ENCODE measurements at regions not wholly inside any gene's neighbourhood (a gene's known extent, or its start where the extent isn't known, plus 50 kb on each side); places are given as distances from the start of the nearest gene placed in this dataset.

DNA sequence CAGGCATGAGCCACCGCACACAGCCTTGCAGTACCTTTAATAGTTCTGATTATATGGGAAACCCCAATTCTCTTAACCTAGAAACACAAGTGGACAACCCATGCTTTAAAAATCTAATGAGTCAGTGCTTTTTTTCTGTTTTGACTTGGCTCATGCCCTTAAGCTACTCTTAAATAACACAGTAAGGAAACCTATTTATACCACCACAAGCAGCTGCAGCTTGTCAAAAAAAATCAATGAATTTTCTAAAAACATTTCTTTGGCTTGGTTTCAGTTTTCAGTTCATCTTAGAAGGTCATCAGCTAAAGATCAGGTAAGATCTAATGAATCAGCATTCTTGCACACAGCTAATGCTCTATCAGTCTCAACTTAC lies 124.1 kb upstream of the DST start:
- no peak for DNase-seq (ENCODE audit: low spot score)

DNA sequence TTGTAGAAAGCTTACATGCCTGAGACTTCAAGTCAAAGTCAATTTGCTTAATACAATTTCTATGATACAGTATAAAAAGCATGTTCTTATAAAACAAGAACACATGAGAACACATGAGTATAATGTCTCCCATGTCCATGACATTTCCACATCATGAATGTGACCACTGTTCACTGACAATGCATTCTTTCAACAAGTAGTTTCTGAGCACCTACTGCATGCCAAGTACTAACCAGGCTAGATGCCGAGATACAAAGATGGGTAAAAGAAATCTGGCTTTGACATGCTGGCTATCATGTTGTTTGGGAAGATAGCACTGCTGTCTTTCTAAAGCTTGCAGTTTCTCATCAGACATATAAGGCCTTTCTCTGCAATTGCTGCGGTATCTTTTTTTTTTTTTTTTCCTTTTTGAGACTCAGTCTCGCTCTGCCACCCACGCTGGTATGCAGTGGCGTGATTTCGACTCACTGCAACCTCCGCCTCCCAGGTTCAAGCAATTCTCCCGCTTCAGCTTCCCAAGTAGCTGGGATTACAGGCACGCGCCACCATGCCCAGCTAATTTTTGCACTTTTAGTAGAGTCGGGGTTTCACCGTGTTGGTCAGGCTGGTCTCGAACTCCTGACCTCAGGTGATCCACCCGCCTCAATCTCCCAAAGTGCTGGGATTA lies 123.6 kb upstream of the DST start:
- DNase-seq (ENCODE audit: low spot score): no peak

DNA sequence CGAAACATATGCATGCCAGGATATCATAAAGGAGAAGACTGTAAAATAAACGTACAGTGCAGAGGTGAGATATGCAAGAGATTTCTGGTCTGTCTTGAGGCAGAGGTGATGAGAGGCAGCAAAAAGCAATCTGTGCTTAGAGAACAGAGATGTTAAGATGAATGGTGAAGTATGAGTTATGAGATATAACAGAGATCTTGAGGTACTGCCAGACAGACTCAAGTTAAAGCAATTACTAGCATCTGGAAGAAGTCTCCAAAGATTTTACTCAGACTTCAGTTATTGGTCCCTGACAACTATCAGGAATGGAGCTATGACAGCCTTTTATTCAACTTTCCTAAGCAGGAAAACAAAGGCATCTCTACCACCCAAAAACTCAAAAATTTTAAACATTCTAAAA lies 122.8 kb upstream of the DST start:
- no peak for DNase-seq (ENCODE audit: low spot score)

DNA sequence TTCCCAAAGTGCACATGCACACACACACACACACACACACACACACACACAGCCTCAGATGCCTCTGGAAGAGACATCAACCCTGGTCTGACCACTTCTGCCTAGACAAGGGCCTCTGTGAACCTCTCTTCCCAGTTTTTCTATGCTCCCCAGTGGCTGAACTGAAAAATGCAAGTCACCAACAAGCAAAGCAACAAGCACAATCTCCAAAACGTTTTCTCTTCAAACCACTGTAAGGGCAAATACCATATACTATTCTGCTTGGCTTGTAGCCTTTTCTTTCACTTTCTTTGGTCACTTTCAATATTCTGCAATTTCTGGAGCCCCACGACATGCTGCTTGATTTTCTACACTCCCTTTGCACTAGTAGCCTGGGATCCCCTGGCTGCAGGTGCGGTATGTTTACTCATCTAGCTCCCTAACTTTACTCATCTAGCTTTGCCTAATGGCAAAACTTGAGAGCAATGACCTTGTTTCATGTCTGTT lies 121.4 kb upstream of the DST start:
- peak; percentile 83 for DNase-seq (ENCODE audit: low spot score)

DNA sequence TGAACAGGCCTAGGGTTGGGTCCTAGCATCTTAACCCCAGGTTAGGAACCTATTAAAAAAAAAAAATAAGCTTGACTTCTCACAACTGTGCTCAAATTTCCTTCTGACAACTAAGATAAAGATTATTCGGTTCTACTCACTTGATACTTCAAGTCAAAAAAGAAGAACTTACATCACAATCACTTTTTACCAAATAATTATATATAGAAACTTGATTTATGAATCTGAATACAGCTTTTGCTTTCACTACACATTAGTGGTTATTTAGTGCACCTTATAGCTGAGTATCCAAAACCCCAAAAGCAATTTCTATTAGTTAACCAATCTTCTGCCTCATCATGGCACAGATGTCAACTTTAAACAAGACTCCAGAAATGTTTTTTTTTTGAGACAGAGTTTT lies 119.0 kb upstream of the DST start:
- no peak for DNase-seq (ENCODE audit: low spot score)

DNA sequence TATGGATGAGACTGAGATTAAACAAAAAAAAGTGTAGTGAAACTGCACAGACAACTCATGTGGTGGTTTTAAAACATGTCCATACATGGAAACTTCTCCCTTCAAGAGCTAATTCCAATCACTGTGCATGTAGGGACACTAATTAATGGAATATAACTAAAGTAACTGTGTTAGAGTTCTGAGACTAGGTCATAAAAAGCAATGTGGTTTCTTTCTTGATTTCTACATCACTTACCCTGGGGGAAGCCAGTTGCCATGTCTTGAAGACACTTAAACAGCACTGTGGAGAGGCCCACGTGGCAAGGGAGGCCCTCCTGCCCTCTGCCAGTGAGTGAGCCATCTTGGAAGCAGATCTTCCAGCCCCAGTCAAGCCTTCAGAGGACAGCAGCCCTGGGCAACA lies 118.2 kb upstream of the DST start:
- no peak for DNase-seq (ENCODE audit: low spot score)

DNA sequence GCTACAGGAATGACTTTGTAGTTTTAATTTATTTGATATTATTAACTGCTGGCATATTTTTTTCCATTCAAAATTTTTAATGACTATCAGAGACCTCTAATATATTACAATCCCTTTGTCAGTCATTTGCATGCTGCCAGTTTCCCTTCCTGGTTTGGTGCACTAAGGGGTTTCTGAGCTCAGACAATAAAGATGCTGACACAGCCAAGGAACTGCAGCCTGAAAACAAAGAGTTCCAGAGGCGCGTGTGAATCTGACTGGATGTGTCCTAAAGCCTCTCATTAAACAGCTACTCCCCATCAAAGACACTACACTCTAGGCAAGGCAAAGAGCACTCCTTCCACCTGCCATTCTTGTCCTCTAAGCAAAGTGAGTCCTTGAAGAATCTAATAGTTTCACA lies 116.8 kb upstream of the DST start:
- DNase-seq (ENCODE audit: low spot score): peak; percentile 72

DNA sequence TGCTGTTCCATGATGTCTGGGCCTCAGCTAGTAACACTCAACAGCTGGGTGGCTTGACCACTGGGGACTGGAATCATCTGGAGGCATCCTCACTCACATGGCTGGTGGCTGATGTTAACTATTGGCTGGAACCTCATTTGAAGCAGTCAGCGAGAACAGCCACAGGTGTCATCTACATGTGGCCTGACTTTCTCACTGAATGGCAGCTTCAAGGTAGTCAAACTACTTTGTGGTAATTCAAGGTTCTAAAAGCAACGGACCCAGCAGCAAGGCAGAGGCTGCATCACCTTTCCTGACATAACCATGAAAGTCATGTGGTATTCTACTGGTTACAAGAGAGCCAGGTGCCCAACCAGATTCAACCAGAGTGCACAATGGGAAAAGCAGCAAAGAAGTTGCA lies 115.9 kb upstream of the DST start:
- no peak for DNase-seq (ENCODE audit: low spot score)

DNA sequence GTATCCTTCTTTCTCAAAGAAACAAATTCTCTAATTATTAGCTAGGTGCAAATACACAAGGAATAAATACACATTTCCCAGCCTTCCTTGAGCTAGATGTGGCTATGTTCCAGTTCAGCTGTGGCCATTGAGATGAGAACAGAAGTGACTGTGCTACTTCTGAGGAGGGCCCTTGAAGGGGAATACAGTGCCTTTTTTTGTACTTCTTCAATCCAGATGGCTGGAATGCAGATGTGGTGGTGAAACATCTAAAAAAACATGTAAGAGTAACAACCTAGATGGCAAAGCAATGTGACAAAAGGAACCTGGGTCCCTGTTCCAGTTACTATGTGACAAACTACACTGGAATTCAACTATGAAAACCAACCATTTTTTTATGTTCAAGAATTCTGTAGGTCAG lies 115.4 kb upstream of the DST start:
- DNase-seq (ENCODE audit: low spot score): peak; percentile 67

DNA sequence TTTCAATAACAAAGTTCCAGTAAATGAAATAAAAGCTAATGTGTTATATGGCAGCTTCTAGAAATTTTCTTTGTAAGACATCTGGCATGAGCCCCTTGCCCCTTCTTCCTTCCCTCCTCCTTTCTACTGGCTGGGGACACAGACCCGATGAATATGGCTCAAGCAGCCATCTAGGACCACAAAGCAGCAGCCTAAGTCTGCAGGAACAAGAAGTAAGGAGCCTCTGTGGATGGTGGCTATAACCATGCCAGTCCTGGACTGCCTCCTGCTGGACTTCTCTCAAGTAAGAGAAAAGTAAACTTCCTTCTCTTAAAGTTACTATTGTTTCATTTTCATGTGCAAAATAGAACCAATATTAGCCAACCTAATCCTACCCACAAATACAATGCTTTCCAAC lies 114.9 kb upstream of the DST start:
- peak; percentile 82 for DNase-seq (ENCODE audit: low spot score)

DNA sequence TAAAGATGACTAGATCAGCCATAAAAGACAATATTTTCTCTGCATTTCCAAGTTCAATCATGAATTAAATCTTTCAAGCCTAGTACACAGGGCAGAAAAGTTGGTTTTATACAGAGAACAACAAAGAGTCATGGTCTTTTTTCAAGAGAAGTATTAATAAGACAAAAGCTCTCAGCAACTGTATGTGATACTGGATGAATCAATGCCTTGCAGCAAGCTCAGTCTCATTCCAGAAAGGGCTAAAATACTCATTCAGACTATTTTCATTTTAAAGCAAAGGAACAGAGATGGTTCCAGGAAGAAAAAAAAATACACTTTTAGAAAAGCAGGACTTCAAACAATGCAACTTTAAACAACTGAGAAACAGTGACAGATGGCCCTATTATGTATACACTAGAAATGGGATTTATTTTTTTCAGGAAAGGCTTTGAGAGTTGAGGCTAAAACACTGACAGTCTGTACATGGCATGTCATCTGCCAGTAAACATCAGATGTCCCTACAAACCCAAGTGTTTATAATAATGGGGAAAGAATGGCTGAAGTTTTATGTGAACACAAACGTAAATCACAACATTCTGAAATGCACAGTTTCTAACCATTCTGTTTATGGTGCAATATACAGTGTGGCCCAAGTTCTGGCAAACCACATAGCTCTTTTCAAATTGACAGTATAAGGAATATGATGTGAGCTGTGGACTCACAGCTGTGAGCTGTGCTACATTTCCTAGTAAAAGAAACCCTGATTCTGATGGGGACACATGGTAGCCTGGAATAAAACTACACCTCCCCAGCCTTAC lies 114.3 kb upstream of the DST start:
- DNase-seq (ENCODE audit: low spot score): peak; percentile 48

DNA sequence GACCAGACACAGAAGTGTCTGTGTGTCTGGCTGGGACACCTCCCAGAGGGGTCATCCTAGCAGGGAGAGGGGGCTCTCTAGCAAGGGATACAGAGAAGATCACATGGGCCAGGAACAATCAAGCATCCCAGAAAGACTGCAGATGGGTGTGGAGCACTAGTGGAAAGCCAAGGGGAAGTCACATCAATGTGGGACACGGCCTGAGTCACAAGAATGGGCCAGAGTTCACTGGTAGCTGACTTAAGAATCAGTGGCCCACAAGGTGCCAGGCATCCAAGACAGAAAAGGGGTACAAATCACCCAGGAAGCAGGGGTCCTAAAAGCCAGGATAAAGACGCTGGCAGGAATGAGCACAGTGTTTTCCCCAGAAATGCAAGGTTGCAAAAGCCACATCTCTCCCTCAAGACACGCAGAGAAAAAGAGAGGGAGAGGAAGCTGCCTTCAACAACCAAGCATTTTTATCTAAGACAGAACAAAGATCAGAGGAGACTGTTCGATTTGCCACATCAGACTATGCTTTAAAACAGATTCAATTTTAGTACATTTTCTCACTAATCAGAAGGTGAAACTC lies 113.6 kb upstream of the DST start:
- DNase-seq (ENCODE audit: low spot score): peak; percentile 60

DNA sequence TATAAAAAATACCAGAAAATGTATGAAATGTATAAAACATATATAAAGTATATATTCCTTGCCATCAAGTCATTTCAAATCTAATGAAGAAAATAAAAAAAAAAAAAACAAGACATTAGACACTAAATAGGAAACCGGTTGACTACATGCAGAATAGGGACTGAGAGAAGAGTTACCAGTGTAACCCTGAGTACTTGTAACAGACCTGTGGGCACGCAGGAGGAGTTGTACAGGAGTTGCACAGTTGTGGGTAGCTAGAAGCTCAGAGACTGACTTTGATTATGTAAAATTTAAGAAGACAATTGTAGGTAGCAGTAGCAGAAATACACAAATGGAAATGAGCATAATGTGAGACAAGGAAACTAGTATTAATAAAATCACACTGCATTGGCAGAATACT lies 112.4 kb upstream of the DST start:
- no peak for DNase-seq (ENCODE audit: low spot score)

DNA sequence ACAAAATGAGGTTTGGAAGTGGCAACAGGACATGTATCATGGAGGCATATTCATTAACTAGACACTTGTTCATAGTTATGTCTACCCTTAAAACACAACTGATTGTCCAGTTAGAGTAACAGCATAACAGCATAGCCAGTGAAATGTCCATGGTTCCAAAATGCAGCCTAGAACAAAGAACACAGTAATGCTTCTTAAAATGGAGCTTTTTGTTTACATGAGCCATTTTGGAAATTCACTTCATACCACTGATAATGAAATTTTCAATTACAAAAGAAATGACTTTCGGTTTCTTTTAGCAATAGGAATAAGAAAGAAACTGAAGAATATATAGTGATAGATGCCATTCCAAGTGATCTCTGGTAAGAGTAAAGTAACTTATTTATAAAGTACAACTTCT lies 111.1 kb upstream of the DST start:
- DNase-seq (ENCODE audit: low spot score): peak; percentile 53

DNA sequence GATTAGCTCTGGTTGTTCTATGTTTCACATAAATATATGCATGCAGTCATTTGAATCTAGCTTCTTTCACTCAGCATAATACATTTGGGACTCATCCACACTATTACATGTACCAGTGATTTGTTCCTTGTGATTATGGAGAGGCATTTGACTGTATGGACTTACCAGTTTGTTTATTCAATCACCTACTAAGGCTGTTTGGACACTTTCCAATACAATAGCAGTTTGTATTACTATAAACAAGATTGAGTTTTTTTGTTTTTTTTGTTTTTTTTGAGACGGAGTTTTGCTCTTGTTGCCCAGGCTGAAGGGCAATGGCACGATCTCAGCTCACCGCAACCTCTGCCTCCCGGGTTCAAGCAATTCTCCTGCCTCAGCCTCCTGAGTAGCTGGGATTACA lies 109.8 kb upstream of the DST start:
- DNase-seq (ENCODE audit: low spot score): no peak

DNA sequence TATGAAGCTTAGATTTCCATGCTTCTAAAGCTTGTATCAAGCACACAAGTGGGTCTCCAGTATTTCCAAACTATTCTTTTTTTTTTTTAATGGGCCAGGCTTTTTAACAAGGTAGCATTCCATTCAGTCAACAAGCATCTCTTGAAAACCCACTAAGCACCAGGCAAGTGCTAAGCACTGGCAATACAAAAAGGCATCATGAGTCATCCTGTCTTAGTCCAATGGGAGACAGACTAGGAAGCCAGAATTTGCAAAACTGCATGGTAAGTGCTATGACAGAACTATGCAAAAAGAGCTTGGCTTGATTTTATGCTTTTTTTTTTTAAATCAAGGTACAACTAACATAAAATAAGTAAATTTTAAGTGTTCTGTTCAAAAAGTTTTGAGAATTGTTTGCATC lies 109.3 kb upstream of the DST start:
- DNase-seq (ENCODE audit: low spot score): no peak

DNA sequence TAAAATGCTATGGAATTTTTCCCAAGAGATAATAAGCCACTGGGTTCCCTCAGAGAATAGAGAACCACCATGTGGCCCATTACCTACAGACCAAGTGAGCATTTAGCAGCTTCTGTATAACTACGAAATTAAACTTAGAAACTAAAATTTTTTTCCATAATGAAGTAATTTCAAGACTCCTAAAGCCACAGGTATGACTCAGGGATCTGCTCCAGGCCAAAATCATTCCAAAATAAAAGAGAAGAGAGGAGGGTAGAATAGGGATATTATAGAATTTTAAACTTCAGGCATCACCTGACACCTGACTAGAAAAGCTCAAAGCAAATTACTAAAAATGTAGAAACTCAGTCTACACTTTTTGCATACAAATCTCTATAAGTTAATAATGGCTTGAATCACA lies 108.9 kb upstream of the DST start:
- DNase-seq (ENCODE audit: low spot score): no peak

DNA sequence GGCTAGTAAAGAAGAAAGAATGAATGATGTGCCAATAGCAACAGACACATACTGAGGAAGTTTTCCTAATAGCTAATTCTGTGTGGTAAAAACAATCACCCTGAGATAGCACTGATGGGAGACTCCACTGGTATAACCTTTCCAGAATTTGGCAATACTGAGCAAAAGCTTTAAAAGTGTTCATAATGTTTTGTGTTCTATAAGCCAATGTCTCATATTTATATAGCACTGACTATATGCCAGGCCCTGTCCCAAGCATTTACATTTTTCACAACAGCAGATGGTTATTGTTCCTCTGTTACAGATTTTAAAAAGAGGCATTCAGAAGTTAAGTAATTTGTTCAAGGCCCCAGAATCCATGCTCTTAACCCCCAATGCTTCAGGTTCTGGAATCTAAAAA lies 108.0 kb upstream of the DST start:
- DNase-seq (ENCODE audit: low spot score): no peak

DNA sequence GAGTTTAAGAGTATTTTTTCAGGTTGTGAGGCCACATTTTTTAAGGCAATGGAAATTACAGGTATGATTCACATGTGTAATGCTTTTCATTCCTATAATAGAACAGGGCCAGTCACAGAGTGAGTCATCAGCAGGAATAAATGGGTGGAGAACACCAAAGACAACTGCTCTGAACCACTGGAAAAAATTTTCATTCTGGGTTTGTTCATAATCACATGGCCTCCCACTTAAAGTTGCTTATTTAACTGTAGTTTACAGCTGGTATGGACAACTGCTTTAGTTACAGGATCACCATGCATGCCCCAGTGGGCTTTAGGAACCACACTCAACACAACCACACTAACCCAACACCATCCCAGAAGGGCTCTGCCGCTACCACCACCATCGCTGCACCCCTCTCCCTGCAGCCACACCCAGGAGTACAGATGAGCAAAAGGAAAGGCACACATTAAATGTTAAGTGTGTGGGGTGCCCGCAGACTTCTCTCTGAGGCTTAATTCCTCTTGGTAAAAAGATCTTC lies 107.0 kb upstream of the DST start:
- DNase-seq (ENCODE audit: low spot score): no peak

DNA sequence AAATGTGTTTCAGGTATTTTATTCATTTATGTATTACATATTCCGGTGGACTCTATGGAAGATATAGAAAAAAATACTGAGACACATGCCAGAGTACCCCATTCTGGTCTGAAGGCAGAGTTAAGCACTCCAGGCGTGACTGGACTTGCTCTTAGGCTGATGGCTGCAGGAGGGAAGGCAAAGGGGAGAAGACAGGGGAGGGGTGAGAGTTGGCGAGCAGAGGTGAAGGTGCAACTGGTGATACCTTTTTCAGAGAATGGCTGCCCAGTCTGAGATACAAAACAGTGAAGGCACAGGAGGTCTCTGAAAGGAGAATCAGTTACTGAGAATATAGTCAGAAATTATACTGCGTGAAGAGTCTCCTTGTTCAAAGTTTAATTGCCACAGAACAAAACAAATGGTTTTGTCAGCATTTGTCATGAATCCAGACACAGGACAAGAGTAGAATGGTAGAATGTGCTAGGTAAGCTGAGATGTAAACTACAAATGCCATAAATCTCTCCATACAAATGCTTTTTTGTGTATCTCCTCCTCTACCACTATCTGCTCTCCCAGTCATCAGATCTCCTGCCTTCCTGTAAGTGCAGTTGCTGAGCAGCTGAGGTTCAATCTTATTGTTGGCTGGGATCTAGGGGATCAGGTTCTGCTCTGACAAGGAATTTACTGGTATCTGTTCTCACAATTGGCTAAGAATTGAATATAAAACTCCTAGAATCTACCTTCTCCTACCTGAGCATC lies 104.2 kb upstream of the DST start:
- no peak for DNase-seq (ENCODE audit: low spot score)

DNA sequence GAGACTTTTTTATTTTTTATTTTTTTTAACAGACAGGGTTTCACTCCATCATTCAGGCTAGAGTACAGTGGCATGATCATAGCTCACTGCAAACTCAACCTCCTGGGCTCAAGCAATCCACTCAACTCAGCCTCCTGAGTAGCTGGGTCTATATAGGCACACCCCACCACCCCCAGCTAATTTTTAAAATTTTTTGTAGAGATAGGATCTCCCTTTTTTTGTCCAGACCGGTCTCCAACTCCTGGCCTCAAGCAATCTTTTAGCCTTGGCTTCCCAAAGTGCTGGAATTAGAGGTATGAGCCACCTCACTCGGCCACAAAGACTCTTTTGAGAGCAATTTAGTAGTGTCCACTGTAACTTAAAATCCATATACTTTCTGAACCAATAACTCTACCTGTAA lies 103.3 kb upstream of the DST start:
- no peak for DNase-seq (ENCODE audit: low spot score)

DNA sequence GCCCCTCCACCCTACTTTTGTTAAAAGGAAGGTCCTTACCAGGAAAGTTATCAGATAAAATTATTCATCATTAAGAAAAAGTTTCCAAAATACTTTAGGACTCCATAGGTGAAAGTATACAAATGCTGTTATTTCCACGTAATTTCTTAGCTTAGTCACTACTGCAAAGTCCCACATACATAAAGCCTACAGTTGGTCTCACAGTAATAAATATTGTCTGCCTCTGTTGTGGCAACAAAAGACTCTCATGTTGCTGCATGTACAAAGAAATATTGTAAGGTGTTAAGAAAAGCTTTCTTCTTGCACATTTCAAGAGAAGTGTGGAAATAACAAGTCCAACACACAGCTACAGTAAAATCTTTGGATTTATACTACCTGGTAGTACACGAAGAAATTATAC lies 102.4 kb upstream of the DST start:
- no peak for DNase-seq (ENCODE audit: low spot score)

DNA sequence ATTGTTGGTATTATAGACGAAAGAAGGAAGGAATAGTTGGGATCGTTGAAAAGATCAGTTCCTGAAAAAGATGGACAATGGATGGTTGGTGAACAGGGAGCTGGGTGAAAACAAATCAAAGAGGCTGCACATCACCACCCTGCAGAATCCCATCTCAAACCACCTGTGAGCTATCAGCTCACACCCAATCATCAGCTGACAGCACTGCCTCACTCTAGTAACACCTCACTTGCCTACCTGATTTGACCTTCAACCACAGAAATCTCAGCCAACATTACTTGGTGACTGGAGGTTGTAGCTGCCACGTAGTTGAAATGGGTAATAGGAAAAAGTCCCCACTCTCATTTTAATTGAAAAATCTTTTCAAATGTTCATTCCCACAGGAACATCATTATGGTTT lies 101.8 kb upstream of the DST start:
- DNase-seq (ENCODE audit: low spot score): no peak
